Thyroid gland (tissue), 4 donors: ENCODE measurements at regions not wholly inside any gene's neighbourhood (a gene's known extent, or its start where the extent isn't known, plus 50 kb on each side); places are given as distances from the start of the nearest gene placed in this dataset.

Experiments
- DNase-seq, 2 donors: peaks; one replicate each; pipeline ENCODE4 v3.0.0-alpha.2; 2019
- H3K27ac ChIP-seq, 3 donors: fragments of 200-600 bp; sonication (generic); 1 replicate in 2 of 3; 2 replicates in 1 of 3; pipeline ENCODE4 v1.5.1; 2016 to 2019; ENCODE audit warnings: mild to moderate bottlenecking in 1 of 3, moderate library complexity in 1 of 3
- H3K27me3 ChIP-seq: fragments of 200-600 bp; sonication (generic); one replicate; pipeline ENCODE4 v1.5.1; 2019
- H3K36me3 ChIP-seq, 2 donors: fragments of 200-600 bp; sonication (generic); one replicate each; pipeline ENCODE4 v1.5.1; 2016 to 2019
- H3K4me1 ChIP-seq, 2 donors: fragments of 200-600 bp; sonication (generic); one replicate each; pipeline ENCODE4 v1.5.1; 2017 to 2019
- H3K4me3 ChIP-seq, 3 donors: fragments of 200-600 bp; sonication (generic); replicated peaks in 1 of 3; 1 replicate in 2 of 3; 2 replicates in 1 of 3; pipeline ENCODE4 v1.5.1; 2016; ENCODE audit warnings: mild to moderate bottlenecking in 1 of 3
- H3K9me3 ChIP-seq: fragments of 200-600 bp; sonication (generic); one replicate; pipeline ENCODE4 v1.5.1; 2017
- POLR2A ChIP-seq, 2 donors: fragments of 450-650 bp; IDR thresholded peaks; one replicate each; pipeline ENCODE4 v1.6.1; 2017; ENCODE audit warnings: antibody characterized with exemption in 2 of 2, mild to moderate bottlenecking in 2 of 2, moderate library complexity in 1 of 2
- WGBS, 2 donors: methylation state at CpG; one replicate each; pipeline ENCODE4 v1.1.5; 2017; 5-methylcytosine and 5-hydroxymethylcytosine counted together
- intact Hi-C: fragments of 100-400 bp; cut with DNase I; formaldehyde crosslinking; loops from one replicate; pipeline ENCODE4 v1.15.1; 2023
- TF ChIP-seq, protein P1 (sequence below), 6 experiments: fragments of 200-600 bp in 3 of 6; fragments of 450-650 bp in 3 of 6; sonication (generic) in 3 of 6; IDR thresholded peaks; one replicate each; pipeline ENCODE4 v1.5.1; 2016 to 2019; ENCODE audit warnings: antibody characterized with exemption in 6 of 6, mild to moderate bottlenecking in 2 of 6, inconsistent platforms in 1 of 6, moderate library complexity in 1 of 6

DNA sequence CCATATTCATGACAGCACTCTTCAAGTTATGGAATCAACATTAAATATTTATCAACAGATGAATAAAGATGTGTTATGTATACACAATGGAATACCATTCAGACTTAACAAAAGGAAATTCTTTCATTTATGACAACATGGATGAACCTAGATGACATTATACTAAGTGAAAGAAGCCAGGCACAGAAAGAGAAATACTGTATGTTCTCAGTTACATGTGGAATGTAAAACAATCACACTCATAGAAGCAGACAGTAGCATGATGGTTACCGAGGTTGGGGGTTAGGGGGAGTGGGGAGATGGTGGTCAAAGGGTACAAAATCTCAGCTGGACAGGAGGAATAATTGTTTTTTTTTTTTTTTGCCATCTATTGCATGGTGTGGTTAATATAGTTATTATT is 431.9 kb downstream of the DMAC1 start:
- Histone ChIP-seq H3K36me3 (no peaks in the 10 kb centered on the region), H3K27me3 (no peaks in the 10 kb centered on the region), H3K4me3 (no peak overlapping the region), H3K27ac (no peak overlapping the region), H3K4me1 (peaks cover 0 to 16% of the 10 kb centered on the region in 2 donors), H3K9me3 (no peaks in the 10 kb centered on the region)
- TF ChIP-seq POLR2A (IDR thresholded peaks at IDR 0.05): no peak
- TF ChIP-seq, protein P1, sequence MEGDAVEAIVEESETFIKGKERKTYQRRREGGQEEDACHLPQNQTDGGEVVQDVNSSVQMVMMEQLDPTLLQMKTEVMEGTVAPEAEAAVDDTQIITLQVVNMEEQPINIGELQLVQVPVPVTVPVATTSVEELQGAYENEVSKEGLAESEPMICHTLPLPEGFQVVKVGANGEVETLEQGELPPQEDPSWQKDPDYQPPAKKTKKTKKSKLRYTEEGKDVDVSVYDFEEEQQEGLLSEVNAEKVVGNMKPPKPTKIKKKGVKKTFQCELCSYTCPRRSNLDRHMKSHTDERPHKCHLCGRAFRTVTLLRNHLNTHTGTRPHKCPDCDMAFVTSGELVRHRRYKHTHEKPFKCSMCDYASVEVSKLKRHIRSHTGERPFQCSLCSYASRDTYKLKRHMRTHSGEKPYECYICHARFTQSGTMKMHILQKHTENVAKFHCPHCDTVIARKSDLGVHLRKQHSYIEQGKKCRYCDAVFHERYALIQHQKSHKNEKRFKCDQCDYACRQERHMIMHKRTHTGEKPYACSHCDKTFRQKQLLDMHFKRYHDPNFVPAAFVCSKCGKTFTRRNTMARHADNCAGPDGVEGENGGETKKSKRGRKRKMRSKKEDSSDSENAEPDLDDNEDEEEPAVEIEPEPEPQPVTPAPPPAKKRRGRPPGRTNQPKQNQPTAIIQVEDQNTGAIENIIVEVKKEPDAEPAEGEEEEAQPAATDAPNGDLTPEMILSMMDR (IDR thresholded peaks at IDR 0.05): no peak
- intact Hi-C loops: no loop called here
- DNase-seq: no peak
- WGBS, 2 donors: 73 to 83% methylated on average over 1 of the region's 1 CpG

DNA sequence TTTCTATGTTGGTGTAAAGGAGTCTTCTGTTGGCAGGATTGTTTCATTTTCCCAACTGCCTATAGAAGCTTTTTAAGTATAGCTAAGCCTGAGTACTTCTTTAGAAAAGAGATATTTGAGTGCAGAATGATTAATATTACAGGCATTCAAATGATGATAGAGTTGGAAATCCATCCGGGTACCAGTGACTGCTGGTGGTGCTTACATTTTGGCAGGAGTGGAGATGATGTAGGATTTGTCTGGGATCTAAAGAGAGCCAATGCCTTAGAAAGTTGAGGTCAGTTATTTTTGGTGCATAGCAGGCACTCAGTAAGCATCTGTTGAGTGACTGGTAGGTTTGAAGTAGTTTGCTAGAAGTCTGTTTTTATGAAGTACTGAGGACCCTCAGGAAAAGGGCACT is 433.5 kb downstream of the DMAC1 start:
- no peaks in the 10 kb centered on the region for H3K27me3 ChIP-seq
- no peak for DNase-seq
- WGBS, 2 donors: 48 to 81% methylated on average over 1 of the region's 1 CpG
- intact Hi-C loops: no loop called here
- no peaks in the 10 kb centered on the region for H3K9me3 ChIP-seq
- peaks cover 0 to 12% of the 10 kb centered on the region in 2 donors for H3K4me1 ChIP-seq
- TF ChIP-seq, protein P1 (IDR thresholded peaks at IDR 0.05): no peak
- no peak for TF ChIP-seq POLR2A (IDR thresholded peaks at IDR 0.05)
- no peaks in the 10 kb centered on the region for H3K36me3 ChIP-seq
- H3K4me3 ChIP-seq: no peak overlapping the region
- H3K27ac ChIP-seq: no peak overlapping the region

GRCh38 chr9:7363777-7364477 is 435.7 kb downstream of the DMAC1 start:
- TF ChIP-seq POLR2A (IDR thresholded peaks at IDR 0.05): no peak
- TF ChIP-seq, protein P1 (IDR thresholded peaks at IDR 0.05): no peak

DNA sequence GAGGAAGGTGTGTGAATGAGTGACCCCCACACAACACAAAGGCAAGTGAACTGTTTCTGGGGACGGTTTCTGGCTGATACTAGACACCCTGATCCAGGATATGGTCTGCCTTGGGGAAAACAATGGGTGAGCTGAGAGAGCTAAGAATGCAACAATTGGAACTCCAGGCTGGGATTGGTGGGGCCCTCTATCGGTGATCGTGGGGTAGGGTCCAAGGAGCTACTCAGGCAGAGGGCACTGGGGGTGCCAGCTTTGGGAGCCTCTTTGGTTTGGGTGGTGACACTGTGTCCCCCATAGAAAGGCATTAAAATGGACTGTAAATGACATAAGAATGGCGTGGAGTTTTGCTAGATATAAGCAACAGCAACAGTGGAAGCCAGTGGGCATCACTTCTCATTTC is 439.1 kb downstream of the DMAC1 start:
- Histone ChIP-seq H3K4me1 (no peaks in the 10 kb centered on the region), H3K36me3 (no peaks in the 10 kb centered on the region), H3K4me3 (no peak overlapping the region), H3K27me3 (no peaks in the 10 kb centered on the region), H3K27ac (no peak overlapping the region), H3K9me3 (no peaks in the 10 kb centered on the region)
- no peak for TF ChIP-seq POLR2A (IDR thresholded peaks at IDR 0.05)
- 58 to 81% methylated on average over 4 of the region's 4 CpGs for WGBS, 2 donors
- intact Hi-C loops: no loop called here
- no peak for DNase-seq

More at GRCh38 chr9:7363777-7364477, 435.7 kb downstream of the DMAC1 start:
- H3K4me3 ChIP-seq: no peak overlapping the region
- H3K36me3 ChIP-seq: no peaks in the 10 kb centered on the region
- H3K27ac ChIP-seq: no peak overlapping the region
- no peak for DNase-seq
- no peaks in the 10 kb centered on the region for H3K9me3 ChIP-seq
- no peaks in the 10 kb centered on the region for H3K27me3 ChIP-seq
- intact Hi-C loops: no loop called here
- H3K4me1 ChIP-seq: no peaks in the 10 kb centered on the region
- 85 to 90% methylated on average over 4 of the region's 4 CpGs for WGBS, 2 donors

DNA sequence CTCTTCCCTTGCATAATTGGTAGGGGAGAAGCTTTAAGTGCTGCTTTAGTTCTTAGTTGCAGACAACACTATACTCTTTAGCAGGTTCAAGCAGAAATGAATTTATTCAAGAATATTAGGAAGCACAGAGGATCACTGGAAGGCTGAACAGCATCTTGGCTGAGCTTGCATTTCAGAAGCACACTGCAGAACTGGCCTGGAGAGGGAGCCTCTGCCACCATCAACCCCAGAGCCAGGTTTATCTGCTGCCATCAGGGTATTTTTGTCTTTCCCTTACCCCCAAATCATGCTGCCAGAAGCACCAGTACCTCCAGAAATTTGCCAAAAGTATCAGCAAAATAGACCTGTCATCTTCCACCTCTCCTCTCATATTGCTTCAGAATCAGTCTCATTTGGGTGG is 440.7 kb downstream of the DMAC1 start:
- no peaks in the 10 kb centered on the region for H3K4me1 ChIP-seq
- no peaks in the 10 kb centered on the region for H3K36me3 ChIP-seq
- H3K27me3 ChIP-seq: no peaks in the 10 kb centered on the region
- H3K27ac ChIP-seq: no peak overlapping the region
- H3K4me3 ChIP-seq: no peak overlapping the region
- no peaks in the 10 kb centered on the region for H3K9me3 ChIP-seq
- no peak for DNase-seq
- intact Hi-C loops: no loop called here
- TF ChIP-seq, protein P1 (IDR thresholded peaks at IDR 0.05): no peak
- TF ChIP-seq POLR2A (IDR thresholded peaks at IDR 0.05): no peak
